Fibroblast of peridontal ligament (primary cell): ENCODE measurements at regions not wholly inside any gene's neighbourhood (a gene's known extent, or its start where the extent isn't known, plus 50 kb on each side); places are given as distances from the start of the nearest gene placed in this dataset.
"Not testable (repeated sequence)": the region's sequence is repeated elsewhere in the genome, so short reads cannot be mapped to it uniquely, and the experiment has no call there.

Source experiments
- DNase-seq: peaks from one replicate; pipeline ENCODE4 v3.0.0-alpha.2; 2010; ENCODE audit errors: extremely low read depth

DNA sequence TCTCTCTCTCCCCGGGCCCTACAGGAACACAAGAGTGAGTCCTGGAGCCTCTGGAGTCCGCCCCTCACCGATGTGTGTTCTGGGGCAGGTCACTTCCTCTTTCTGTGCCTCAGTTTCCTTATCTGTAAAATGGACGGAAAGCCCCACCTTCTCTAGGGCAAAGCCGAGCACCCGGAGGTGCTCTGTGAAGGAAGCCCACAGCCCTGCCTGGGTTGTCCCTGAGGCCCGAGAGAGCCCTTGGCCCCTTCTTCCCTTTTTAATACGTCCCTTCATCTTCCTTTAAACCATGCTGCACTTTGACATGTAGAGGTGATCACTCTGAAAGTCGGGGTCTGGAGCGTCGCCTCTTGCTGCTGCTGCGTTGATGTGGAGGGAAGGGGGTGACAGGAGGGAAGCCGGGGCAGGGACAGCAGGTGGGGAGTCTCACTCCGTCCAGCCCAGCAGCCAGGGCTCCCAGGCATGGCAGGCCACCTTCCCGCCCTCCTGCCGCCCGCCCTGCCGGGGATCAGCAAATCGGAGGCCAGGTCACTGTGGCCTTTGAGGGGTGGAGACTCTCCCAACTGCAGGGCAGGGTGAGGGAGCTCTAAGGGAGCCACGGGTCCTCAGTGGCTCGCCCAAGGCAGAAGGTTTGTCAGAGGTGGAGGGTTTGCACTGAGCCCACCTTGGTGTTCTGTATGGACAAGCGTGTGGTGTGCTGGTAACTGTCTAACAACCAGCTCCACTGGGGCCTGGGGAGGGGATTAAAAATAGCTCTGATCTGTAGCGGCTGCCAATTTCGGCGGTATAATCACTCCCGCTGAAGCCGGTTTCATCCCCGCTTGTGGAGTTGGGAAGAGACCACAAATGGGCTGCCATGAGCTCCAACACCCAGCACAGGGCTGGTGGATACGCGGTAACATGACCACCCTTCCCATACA lies 135.9 kb upstream of the ID2 start:
- DNase-seq: no peak

DNA sequence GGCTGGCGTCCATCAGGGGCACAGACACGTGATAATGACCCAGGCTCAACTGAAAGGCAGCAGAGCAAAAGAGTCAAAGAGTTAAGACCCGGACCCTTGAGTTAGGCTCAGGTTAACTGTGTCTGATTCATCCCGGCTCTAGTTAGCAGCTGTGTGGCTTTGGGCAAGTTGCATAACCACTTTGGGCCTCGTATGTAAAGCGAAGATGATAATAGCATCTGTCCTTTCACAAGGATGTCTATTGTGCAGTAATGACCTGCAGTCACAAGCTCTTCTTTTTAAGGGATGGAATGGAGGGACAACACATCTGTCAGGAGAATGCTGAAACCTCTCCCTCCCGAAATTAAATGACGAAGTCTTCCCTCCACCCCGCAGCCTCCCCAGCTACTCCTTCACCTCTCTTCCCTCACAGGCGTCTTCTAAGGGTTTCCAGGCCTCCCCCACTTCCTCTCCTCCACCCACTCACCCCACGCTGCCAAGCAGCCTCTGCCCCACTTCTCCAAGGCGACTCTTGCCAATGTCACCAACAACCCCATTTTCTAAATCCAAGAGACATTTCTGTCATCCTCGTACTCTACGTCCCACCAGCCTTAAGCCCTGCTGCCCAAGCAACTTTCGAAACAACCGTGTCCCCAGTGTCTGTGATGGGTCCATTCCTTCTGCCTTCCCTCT lies 135.1 kb upstream of the ID2 start:
- DNase-seq: no peak

DNA sequence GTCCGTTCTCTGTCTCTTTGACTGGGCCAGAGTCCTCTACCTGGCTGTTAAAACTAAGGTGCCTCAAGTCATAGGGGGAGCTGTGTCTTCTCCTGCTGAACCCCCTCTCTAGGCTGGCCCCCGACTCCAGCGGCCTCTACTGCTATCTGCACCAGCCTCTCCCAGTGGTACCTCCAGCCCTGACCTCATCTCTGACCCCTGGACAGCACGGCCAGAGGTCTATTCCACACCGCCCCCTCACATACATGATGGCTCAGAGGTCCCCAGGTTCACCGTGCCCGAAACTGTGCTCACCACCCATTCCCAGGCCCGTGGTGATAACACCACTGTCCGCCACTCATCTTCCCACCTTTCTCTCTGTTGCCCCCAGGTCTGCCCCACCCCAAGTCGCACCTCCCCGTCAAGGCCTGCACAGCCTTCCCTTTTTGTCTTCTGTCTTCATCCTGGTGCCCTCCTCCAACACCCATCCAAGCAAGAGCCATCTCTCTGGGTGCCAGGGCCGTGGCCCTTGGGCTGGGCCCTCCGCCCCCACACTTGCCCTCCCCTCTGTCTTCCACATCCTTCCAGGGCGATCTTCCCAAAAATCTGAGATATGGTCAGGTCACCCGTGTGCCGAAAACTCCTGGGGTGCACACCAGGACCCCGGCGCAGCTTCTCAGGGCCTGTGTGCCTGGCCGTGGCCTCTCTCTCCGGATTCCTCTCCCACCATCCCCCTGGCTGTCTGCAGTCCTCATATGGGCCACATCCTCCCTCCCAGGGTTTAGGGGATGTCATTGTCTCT lies 134.4 kb upstream of the ID2 start:
- no peak for DNase-seq

DNA sequence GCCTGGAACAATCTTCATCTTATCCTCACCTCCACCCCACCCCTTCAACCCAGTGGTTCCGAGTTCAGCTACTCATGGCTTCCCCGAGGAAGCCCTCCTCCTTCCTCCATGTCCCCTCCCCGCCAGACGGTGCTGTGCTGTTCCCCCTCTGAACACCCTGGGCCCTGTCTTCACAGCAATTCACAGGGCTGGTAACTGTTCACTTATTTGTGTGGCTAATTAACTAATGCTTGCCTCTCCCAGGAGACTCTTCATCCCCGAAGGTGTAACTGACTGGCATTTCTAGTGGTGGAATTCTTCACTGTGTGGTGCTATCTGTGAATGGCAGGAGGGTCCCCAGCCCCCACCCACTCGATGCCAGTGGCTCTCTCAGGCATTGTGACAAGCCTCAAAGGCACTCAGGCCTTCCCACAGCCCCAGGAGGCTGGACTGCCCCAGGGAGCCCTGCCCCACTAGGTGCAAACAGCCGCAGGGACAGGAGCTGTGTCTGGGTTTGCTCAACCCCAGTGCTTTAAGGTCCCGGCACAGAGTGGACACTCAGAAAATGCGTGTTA lies 133.7 kb upstream of the ID2 start:
- DNase-seq: no peak

GRCh38 chr2:8548619-8549150 lies 133.2 kb upstream of the ID2 start:
- no peak for DNase-seq

DNA sequence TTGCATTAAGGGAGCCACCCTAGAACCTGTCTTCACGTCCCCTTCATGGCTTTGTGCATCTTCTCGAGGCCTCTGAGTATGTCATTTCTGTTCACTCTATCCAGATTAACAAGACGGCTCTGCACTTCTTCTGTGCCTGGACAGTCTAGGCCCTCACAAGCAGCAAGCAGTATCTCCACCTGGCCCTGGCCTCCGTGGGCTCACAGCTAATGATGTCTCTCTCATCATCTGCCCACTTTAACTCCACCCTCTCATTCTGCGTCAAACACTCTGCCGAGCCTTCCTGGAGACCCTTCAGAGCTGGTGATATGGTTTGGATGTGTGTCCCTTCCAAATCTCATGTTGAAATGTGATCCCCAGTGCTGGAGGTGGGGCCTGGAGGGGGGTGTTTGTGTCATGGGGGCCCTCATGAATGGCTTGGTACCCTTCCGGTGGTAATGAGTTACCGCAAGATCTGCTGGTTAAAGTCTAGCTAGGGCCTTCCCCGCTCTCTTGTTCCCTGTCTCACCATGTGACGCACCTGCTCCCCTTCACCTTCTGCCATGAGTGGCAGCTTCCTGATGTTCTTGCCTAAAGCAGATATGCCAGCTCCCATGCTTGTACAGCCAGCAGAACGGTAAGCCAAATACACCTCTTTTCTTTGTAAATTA lies 132.5 kb upstream of the ID2 start:
- no peak for DNase-seq

DNA sequence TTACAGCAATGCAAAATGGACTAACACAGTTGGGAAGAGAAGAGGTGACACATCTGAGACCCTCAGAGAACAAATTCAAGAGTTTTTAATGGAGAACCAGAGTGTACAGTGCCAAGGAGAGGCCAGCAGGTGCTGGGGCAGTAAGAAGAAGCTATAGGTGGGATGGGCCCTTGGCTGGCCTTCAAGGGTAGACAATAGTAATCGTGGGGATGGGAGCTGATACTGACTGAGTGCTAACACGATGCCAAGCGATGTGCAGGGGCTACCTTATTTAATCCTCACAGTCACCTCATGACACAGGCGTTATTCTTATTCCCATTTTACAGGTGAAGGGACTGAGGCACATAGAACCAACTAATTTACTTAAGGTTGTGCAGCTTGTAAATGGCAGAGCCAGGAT lies 131.9 kb upstream of the ID2 start:
- DNase-seq: no peak

- DNase-seq: no peak
These were observed 131.4 kb upstream of the ID2 start for GRCh38 chr2:8550481-8550880.

DNA sequence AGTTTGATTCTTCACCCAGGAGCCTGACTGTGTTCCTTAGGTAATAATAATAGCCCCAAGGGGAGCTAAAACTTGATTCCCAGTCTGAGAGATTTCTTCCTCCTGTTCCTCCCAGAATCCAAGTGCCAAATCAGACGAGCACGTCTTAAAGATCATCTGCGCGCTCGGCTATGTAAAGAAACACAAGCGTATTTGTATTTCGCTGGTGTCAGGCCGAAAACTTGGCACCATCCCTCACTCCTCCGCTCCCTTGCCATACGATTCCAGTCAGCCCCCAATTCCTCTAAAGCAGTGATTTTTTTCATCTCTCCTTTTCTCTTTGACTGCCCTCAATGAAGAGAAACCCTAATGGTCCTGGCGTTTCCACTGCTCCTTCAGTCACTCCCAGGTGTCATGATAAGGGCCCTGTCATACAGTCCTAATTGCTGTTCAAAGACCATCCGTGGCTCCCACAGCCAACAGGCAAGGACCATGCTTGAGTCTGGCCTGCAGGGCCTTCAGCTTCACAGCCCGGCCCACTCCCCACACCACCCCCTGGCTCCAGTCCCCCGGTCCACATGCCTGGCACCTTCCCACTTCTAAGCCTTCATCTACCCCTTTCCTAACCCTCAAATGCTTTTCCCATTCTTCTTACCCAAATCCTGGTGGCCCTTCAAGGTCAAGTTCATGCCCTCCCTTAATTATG lies 130.8 kb upstream of the ID2 start:
- no peak for DNase-seq

GRCh38 chr2:8551622-8552074 lies 130.2 kb upstream of the ID2 start:
- DNase-seq: no peak

DNA sequence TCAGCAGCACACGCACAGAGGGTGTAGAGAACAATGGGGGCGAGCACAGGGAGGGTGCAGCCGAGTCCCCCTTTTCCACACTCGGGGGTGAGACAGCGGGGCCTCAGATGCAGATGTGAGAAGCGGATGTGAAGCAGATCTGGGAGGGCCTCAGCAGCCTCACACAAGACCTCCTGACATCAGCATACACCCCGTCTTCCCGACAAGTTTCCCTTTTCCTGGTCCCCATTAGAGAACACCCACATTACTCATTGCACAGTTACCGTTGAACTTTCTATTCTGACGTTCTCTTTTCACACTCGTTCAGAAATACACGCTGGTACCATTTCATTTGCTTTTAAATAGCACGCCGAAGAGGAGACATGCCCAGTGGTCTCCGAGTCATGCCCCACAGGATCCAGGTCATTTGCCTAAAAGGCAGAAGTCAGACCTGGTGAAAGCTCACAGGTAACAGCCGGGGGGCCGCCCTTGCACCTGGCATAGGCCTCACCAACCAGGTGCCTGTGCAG lies 129.5 kb upstream of the ID2 start:
- no peak for DNase-seq

DNA sequence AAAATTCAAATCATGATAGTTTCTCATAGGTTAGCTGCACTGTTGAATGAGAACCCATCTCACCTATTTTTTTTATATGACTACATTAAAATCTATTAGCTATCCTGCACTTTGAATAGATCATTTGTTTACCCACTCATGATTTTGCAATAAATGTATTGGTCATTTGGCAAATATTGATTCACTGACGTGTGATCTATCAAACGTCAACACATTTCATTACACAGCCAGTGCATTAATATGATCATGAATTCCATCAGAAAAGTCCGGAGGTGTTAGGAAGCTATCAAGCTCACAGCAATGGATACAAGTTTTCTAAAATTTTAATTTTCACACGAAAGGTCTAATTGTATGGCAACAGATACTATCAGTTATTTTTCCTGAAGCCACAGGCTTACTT lies 128.2 kb upstream of the ID2 start:
- DNase-seq: no peak

DNA sequence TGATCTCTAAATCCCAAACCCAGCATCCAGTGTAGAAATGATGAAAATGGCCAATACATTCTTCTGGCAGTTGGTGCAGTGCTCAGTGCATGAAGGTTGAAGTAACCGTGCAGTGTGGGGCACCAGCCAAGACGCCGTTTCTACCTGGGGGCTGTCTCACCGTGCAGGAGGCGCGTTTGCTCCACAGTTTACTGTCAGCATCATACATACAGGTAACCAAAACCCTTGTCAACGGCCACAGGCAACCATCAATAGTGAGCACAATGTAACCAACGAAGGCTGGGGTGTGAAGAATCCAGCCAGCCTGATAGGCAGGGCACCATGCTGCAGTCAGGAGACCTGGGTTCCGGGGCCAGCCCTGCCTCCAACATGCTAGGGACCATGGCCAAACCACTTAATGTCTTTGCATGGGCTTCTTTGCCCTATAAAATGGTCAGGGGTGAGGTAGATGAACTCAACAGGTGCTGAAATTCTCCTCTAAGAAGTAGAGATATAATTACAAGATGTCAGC lies 127.5 kb upstream of the ID2 start:
- DNase-seq: no peak

DNA sequence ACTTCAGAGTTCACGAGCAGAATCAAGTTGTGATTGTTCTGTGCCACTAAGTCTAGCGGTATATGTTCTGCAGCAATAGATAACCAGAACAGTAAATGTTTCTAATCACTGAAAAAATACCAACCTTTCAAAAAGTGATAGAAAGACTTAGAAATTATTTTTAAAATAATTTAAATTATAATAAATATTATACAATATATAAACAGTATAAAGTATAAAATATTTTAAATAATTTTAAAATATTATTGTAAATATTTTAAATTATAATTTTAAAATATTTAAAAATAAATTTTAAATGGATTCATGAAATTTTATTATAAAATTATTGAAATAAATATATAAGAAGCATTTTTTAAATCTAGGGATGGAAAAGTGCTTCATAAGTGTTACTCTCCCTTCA lies 126.3 kb upstream of the ID2 start:
- DNase-seq: no peak

DNA sequence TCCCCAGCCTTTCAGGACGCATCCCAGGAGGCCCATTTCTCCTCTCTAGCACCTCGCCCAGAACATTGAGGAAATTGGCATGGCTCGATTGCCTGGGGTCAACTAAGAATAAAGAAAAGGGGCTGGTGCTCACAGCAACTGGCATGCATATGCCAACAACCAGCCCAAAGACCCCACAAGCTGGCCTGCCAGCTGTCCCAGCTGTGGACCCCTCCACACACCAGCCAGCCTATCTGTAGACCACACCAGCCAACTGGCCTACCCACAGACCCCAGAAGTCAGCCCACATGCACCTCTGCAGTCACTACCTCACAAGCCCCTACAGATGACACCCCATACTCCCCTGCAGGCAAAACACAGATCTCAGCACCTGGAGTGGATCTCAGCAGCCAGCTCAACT lies 123.8 kb upstream of the ID2 start:
- no peak for DNase-seq

- DNase-seq: no peak
These were observed 122.9 kb upstream of the ID2 start for GRCh38 chr2:8558956-8559355.

DNA sequence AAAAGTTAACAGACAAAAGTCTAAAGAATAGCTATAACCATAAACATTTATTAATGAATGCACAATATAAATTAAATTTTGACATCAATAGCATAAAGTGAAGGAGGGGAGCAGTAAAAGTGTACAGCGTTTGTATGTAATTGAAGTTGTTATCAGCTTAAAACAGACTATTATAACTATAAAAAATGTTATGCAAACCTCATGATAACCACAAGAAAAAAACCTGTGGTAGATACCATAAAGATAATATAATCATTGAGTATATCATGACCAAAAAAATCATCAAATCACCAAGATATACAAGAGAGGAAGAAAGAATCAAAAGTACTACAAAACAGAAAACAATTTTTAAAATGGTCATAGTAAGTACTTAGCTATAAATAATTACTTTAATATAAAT lies 122.1 kb upstream of the ID2 start:
- no peak for DNase-seq

DNA sequence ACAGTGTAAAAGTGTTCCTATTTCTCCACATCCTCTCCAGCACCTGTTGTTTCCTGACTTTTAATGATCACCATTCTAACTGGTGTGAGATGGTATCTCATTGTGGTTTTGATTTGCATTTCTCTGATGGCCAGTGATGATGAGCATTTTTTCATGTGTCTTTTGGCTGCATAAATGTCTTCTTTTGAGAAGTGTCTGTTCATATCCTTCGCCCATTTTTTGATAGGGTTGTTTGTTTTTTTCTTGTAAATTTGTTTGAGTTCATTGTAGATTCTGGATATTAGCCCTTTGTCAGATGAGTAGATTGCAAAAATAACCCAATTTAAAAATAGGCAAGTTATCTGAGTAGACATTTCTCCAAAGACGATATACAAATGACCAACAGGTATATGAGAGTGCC lies 120.2 kb upstream of the ID2 start:
- not testable (repeated sequence) for DNase-seq

GRCh38 chr2:8563814-8564474 lies 117.9 kb upstream of the ID2 start:
- no peak for DNase-seq

DNA sequence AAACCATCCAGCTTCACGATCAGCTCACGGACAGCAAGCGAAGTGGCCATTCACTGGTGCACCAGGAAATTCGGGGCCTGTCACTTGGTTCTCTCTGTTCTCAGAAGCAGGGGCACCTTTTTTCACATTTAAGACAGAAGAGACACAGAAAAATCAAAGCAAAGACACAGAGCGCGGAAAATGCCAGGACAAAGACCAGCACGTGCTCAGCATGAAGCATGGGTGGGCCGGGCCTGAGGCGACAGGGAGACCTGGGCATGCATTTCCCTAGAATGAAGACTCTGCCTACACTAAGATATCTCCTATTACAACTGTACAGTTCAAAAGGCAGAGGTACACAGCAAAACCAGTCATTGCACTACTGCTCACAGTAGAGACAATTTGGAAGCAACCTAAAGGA lies 117.4 kb upstream of the ID2 start:
- no peak for DNase-seq
